ENCODE measurements at regions not wholly inside any gene's neighbourhood (a gene's known extent, or its start where the extent isn't known, plus 50 kb on each side); places are given as distances from the start of the nearest gene placed in this dataset.

GRCh38 chr4:130178106-130178505 is 1082.2 kb downstream of the C4orf33 start:
- no TSS peak for BruUV-seq (replicated peaks)
- POLR2A ChIA-PET (ENCODE audit: unreplicated experiment) = no interaction called here
- Histone ChIP-seq H3K36me3 (ENCODE audit: control insufficient read depth, insufficient read depth, low read length) (no peaks in the 10 kb centered on the region), H4K20me1 (ENCODE audit: insufficient read depth, low read length) (no peaks in the 10 kb centered on the region), H2AK5ac (ENCODE audit: low read depth, low read length) (no peak overlapping the region), H2BK5ac (ENCODE audit: low read depth, low read length, poor library complexity, severe bottlenecking) (no peak overlapping the region), H3K4ac (ENCODE audit: low read depth, low read length) (no peak overlapping the region), H2BK20ac (ENCODE audit: low read depth, low read length) (no peak overlapping the region), H2BK120ac (ENCODE audit: low read depth, low read length) (no peak overlapping the region), H2BK15ac (ENCODE audit: low read depth, low read length) (no peak overlapping the region), H4K91ac (ENCODE audit: insufficient read depth, low read depth, low read length) (no peak overlapping the region), H3K14ac (replicated peaks; ENCODE audit: low read depth, low read length) (no peak overlapping the region), H2AK9ac (replicated peaks; ENCODE audit: low read depth, low read length, poor library complexity) (no peak overlapping the region), H3K79me1 (ENCODE audit: low read depth in 1 of 2, low read length in 2 of 2) (no peaks in the 10 kb centered on the region), H3K56ac (ENCODE audit: extremely low read depth, insufficient read depth, low read length) (no peak overlapping the region), H4K5ac (ENCODE audit: low read depth, low read length) (no peak overlapping the region), H3K4me3 (ENCODE audit: insufficient read depth, low read depth, low read length) (no peak overlapping the region), H3K4me1 (ENCODE audit: control insufficient read depth, insufficient read depth, low read length) (no peaks in the 10 kb centered on the region), H3K9me3 (ENCODE audit: control insufficient read depth, insufficient read depth, low read length) (no peaks in the 10 kb centered on the region), H3K4me2 (ENCODE audit: low read depth, low read length) (no peak overlapping the region), H3K9me1 (ENCODE audit: insufficient read depth, low read length) (no peaks in the 10 kb centered on the region), H3K27ac (ENCODE audit: insufficient read depth, low read length) (no peak overlapping the region), H3K18ac (ENCODE audit: low read depth, low read length) (no peak overlapping the region), H2AFZ (replicated peaks; ENCODE audit: low read length, poor library complexity) (no peak overlapping the region), H3K9ac (ENCODE audit: low read depth, low read length) (no peak overlapping the region), H3K23ac (ENCODE audit: low read depth, low read length) (no peak overlapping the region), H4K8ac (ENCODE audit: low read depth in 2 of 2, low read length in 2 of 2) (no peak overlapping the region), H3K27me3 (ENCODE audit: control insufficient read depth, insufficient read depth, low read length) (no peaks in the 10 kb centered on the region)
- ATAC-seq (ENCODE audit: low read depth) (no peak), DNase-seq (no peak)
- dilution Hi-C loops (cut with HindIII; ENCODE audit: low sequenced_read_pairs, unreplicated experiment) = no loop called here
- in situ Hi-C loops (cut with MboI; ENCODE audit: low sequenced_read_pairs) = no loop called here
- CTCF ChIA-PET = no interaction called here
- TF ChIP-seq FOS (IDR thresholded peaks at IDR 0.05; ENCODE audit: low read depth, low read length) (no peak), POLR2A (IDR thresholded peaks at IDR 0.05; ENCODE audit: low read depth, low read length) (no peak), BHLHE40 (IDR thresholded peaks at IDR 0.05; ENCODE audit: low read depth, low read length) (no peak), CTCF (conservative IDR thresholded peaks at IDR 0.05; ENCODE audit: low read depth, low read length) (no peak), RFX5 (IDR thresholded peaks at IDR 0.05; ENCODE audit: low read depth, low read length) (no peak), RCOR1 (IDR thresholded peaks at IDR 0.05; ENCODE audit: insufficient replicate concordance, low read length) (no peak), CEBPB (IDR thresholded peaks at IDR 0.05; ENCODE audit: low read depth, low read length) (no peak), MAZ (IDR thresholded peaks at IDR 0.05; ENCODE audit: borderline replicate concordance, low read depth, low read length) (no peak), SMC3 (IDR thresholded peaks at IDR 0.05; ENCODE audit: low read depth, low read length) (no peak), MXI1 (IDR thresholded peaks at IDR 0.05; ENCODE audit: borderline replicate concordance, low read depth, low read length) (no peak), CHD1 (IDR thresholded peaks at IDR 0.05; ENCODE audit: low read depth, low read length) (no peak), MAFK (IDR thresholded peaks at IDR 0.05; ENCODE audit: low read depth, low read length) (no peak), ELK1 (IDR thresholded peaks at IDR 0.05; ENCODE audit: borderline replicate concordance, low read depth, low read length) (no peak), USF2 (IDR thresholded peaks at IDR 0.05; ENCODE audit: low read depth, low read length) (no peak), NFE2L2 (IDR thresholded peaks at IDR 0.05; ENCODE audit: low read depth, low read length) (no peak), RAD21 (IDR thresholded peaks at IDR 0.05; ENCODE audit: low read length) (no peak)
- intact Hi-C loops (cut with micrococcal nuclease) = no loop called here

Data from IMR-90 (cell line).